Skin epidermis (tissue), 12 donors: ENCODE measurements at regions not wholly inside any gene's neighbourhood (a gene's known extent, or its start where the extent isn't known, plus 50 kb on each side); places are given as distances from the start of the nearest gene placed in this dataset.

Source experiments
- H3K27ac ChIP-seq, 21 experiments: fragments of 200-600 bp; sonication (generic) in 11 of 21; one replicate each; pipeline ENCODE4 v1.5.0; 2020; ENCODE audit warnings: mild to moderate bottlenecking in 3 of 21, inconsistent platforms in 2 of 21, moderate library complexity in 2 of 21
- H3K4me3 ChIP-seq, 7 experiments: fragments of 200-600 bp; sonication (generic) in 2 of 7; one replicate each; pipeline ENCODE4 v1.5.0; 2020; ENCODE audit warnings: inconsistent platforms in 2 of 7, mild to moderate bottlenecking in 2 of 7, moderate library complexity in 1 of 7

GRCh38 chr2:192854031-192854430 lies 659.3 kb upstream of the TMEFF2 start:
- H3K27ac ChIP-seq, result no peak overlapping the region
- no peak overlapping the region for H3K4me3 ChIP-seq

- Histone ChIP-seq H3K4me3 (no peak overlapping the region), H3K27ac (no peak overlapping the region)
Measured at GRCh38 chr2:192828947-192829346, 634.2 kb upstream of the TMEFF2 start.

GRCh38 chr2:192828175-192828574 lies 633.4 kb upstream of the TMEFF2 start:
- Histone ChIP-seq H3K27ac (no peak overlapping the region), H3K4me3 (no peak overlapping the region)

- Histone ChIP-seq H3K27ac (no peak overlapping the region), H3K4me3 (no peak overlapping the region)
Measured at GRCh38 chr2:192827735-192828134, 633.0 kb upstream of the TMEFF2 start.

- H3K27ac ChIP-seq, result no peak overlapping the region
- no peak overlapping the region for H3K4me3 ChIP-seq
Measured at GRCh38 chr2:192814376-192814775, 619.6 kb upstream of the TMEFF2 start.

- Histone ChIP-seq H3K4me3 (no peak overlapping the region), H3K27ac (no peak overlapping the region)
Measured at GRCh38 chr2:192813341-192813740, 618.6 kb upstream of the TMEFF2 start.

DNA sequence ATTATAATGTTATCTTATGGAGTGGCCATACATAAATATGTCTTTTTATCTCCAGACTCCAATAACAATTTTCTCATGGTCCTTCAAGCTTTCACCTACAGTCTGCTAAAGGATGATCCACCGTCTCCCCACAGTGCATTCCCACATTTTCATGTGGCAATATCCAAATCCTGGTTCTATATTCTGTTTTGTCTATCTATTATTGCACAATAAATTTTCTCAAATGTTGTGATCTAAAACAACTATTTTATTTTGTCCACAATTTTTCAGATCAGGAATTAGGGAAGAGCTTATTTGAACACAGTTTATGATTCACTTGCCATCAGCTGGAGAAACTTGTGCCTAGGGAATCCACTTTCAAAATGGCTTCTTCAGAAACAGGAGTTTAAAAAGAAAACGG lies 614.4 kb upstream of the TMEFF2 start:
- no peak overlapping the region for H3K4me3 ChIP-seq

GRCh38 chr2:192783643-192784042 lies 588.9 kb upstream of the TMEFF2 start:
- Histone ChIP-seq H3K4me3 (no peak overlapping the region), H3K27ac (no peak overlapping the region)

More for the DNA sequence above, 614.4 kb upstream of the TMEFF2 start:
- no peak overlapping the region for H3K27ac ChIP-seq

DNA sequence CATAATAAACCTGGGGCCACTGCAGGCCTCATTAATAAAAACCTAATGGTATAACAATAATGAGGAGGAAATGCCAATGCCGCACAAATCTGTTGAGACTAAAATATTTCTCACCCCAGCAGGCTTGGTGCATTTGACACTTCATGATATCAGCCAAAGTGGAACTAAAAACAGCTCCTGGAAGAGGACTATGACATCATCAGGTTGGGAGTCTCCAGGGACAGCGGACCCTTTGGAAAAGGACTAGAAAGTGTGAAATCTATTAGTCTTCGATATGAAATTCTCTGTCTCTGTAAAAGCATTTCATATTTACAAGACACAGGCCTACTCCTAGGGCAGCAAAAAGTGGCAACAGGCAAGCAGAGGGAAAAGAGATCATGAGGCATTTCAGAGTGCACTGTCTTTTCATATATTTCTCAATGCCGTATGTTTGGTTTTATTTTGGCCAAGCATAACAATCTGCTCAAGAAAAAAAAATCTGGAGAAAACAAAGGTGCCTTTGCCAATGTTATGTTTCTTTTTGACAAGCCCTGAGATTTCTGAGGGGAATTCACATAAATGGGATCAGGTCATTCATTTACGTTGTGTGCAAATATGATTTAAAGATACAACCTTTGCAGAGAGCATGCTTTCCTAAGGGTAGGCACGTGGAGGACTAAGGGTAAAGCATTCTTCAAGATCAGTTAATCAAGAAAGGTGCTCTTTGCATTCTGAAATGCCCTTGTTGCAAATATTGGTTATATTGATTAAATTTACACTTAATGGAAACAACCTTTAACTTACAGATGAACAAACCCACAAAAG lies 580.9 kb upstream of the TMEFF2 start:
- H3K4me3 ChIP-seq, result no peak overlapping the region

GRCh38 chr2:192775011-192775410 lies 580.3 kb upstream of the TMEFF2 start:
- H3K4me3 ChIP-seq, result no peak overlapping the region
- H3K27ac ChIP-seq, result no peak overlapping the region

More for the DNA sequence above, 580.9 kb upstream of the TMEFF2 start:
- H3K27ac ChIP-seq, result no peak overlapping the region

- Histone ChIP-seq H3K27ac (no peak overlapping the region), H3K4me3 (no peak overlapping the region)
Measured at GRCh38 chr2:192773044-192773443, 578.3 kb upstream of the TMEFF2 start.

DNA sequence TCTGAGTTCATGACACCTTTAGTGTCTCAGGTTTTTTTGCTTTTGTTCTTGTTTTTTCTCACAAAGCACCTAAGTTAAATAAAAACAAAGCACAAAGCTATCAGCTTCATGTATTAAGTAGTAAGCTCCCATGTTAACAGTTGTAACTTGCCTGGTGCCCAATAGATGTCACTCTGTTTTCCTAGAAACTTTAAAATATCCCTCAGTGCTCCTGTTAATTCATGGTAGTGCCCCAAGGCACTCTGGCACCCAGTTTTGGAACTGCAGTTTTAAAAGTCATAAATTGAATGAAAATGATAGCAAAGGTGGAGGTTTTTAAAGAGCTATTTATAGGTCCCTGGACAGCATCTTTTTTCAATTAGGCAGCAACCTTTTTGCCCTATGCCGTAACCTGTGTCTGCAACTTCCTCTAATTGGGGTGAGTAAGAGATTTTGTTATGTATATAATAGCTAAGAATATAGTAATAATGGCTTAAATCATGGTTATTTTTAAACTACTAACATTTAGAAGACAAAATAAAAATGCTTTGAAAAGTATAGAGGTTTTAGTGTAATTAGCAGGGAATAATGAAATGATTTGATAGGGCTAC lies 555.0 kb upstream of the TMEFF2 start:
- Histone ChIP-seq H3K27ac (no peak overlapping the region), H3K4me3 (no peak overlapping the region)

DNA sequence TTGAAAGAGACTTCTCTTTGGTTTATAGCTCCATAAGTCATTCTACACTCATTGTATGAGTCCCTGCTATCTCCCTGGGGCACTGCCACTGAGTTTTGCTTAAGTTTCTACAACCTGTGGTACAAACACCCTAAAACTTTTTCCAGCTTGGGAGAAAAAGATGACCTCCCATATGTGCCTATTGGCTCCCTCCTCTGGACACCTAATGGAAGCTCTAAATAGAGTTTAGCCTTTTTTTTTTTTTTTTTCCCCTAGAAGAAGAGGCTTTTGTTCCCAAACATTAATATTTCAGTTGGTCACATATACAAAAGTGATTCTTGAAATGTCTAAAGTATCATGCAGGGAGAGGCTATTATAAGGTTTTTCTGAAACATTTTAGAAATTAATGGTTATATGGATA lies 547.2 kb upstream of the TMEFF2 start:
- H3K4me3 ChIP-seq, result no peak overlapping the region
- no peak overlapping the region for H3K27ac ChIP-seq

DNA sequence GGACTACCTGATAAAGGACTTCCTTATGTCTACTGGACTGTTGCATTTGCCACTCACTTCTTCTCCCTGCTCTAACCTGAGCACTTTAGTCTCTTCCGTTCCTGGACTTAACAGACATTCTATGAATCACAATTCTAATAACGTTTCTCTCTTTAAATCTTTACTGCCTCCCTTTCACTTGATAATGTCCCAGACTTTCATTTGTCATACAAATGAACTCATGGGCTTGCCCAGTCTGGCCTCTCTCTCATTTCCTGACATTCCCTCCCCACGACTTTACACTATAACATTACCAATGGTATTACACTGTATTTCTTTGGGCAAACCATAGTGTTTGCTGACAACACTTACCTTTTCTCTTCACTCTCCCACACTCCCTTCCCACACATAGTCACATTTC lies 540.7 kb upstream of the TMEFF2 start:
- H3K4me3 ChIP-seq, result no peak overlapping the region

GRCh38 chr2:192729369-192729768 lies 534.6 kb upstream of the TMEFF2 start:
- no peak overlapping the region for H3K27ac ChIP-seq
- H3K4me3 ChIP-seq, result no peak overlapping the region

More for the DNA sequence above, 540.7 kb upstream of the TMEFF2 start:
- no peak overlapping the region for H3K27ac ChIP-seq

DNA sequence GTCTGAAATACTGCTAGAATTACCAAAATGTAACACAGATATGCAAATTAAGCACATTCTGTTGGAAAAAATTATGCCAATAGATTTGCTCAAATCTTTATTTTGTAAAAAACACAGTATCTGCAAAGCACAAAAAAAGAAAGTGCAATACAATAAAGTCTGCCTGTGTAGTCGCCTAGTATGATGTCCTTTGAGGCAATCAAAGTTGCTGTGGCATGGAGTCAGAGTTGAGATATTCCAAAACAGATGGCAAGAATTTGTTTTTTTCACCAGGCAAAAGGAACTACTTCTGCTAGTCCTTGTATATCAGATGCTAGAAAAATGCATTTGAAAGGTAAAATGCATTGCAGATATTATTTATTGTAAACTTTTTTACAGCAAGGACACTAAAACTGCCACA lies 531.3 kb upstream of the TMEFF2 start:
- H3K27ac ChIP-seq, result no peak overlapping the region

GRCh38 chr2:192719629-192720028 lies 524.9 kb upstream of the TMEFF2 start:
- H3K4me3 ChIP-seq, result no peak overlapping the region
- H3K27ac ChIP-seq, result no peak overlapping the region

More for the DNA sequence above, 531.3 kb upstream of the TMEFF2 start:
- H3K4me3 ChIP-seq, result no peak overlapping the region

GRCh38 chr2:192718340-192718739 lies 523.6 kb upstream of the TMEFF2 start:
- H3K27ac ChIP-seq, result no peak overlapping the region
- H3K4me3 ChIP-seq, result no peak overlapping the region

DNA sequence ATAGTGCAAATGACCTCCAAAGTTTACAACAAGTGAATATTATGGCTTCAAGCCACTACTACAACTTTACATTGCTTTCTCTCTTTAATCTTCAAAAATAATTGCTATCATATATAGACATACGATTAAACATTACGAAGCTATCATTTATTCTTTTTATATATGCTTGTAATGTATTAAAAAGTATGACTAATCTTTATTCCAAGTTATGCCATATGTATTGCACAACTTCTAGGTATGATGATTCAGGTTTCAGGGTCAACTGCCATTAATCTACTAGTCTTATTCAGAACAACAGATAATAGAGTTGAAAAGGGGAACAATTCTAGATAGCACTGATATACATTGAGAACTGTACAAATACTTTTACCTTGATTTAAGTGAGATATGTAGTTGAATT lies 506.2 kb upstream of the TMEFF2 start:
- no peak overlapping the region for H3K27ac ChIP-seq

GRCh38 chr2:192697880-192698279 lies 503.1 kb upstream of the TMEFF2 start:
- H3K27ac ChIP-seq, result no peak overlapping the region
- H3K4me3 ChIP-seq, result no peak overlapping the region

More for the DNA sequence above, 506.2 kb upstream of the TMEFF2 start:
- no peak overlapping the region for H3K4me3 ChIP-seq

DNA sequence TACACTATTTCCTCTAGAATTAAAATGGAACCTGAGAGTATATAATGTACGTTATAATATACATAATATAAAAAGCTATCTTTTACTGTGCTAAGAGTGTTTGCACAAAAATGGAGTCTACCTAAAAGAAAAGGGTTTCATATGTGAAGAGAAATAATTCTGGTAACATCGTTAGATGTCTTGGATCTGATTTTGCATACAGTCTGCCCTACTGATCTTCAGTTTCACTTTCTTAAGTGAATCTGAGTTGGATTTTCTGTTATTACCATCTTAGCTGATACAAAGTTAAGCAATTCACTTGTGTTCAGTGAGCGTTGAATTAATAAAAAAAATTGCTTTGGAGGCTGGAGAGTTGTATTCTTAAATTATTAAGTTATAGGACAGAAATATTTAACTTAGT lies 502.1 kb upstream of the TMEFF2 start:
- H3K27ac ChIP-seq, result no peak overlapping the region

More for the DNA sequence above, 502.1 kb upstream of the TMEFF2 start:
- H3K4me3 ChIP-seq, result no peak overlapping the region
